ENCODE measurements at regions not wholly inside any gene's neighbourhood (a gene's known extent, or its start where the extent isn't known, plus 50 kb on each side); places are given as distances from the start of the nearest gene placed in this dataset.

DNA sequence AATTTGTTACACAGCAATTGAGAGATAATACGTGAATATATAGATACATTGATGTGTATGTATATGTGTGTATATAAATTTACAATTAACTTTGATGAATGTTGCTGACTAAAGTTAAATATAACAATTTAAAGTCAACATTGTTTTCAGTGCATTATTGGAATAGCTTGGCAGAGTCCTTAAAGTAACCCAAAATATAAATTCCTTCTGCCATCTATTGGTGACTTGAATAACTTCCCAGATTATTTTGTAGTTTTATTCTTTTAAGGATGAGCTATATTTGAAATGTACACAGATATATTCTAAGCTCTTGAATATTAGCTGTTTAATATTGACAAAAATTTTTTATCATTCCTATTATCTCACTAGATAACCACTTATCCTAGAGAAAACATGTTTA, 298.2 kb upstream of the FSTL5 start:
- TF ChIP-seq EP300 (IDR thresholded peaks at IDR 0.05): no peak
- no peak for TF ChIP-seq POLR2AphosphoS5 (IDR thresholded peaks at IDR 0.05)
